GM19395 (cell line): ENCODE measurements at regions not wholly inside any gene's neighbourhood (a gene's known extent, or its start where the extent isn't known, plus 50 kb on each side); places are given as distances from the start of the nearest gene placed in this dataset.
A peak's percentile ranks its signal among the peaks of the same experiment; 100 is the strongest.

Experiments
- ATAC-seq: cut with Tn5 transposase; IDR thresholded peaks from one replicate; pipeline ENCODE4 v1.9.1; 2021; ENCODE audit warnings: mild to moderate bottlenecking, moderate library complexity; ENCODE audit not compliant: unreplicated experiment

GRCh38 chr2:9106338-9107167, 100.1 kb upstream of the ASAP2 start:
- no peak for ATAC-seq

GRCh38 chr2:9105601-9106337, 100.8 kb upstream of the ASAP2 start:
- no peak for ATAC-seq

- no peak for ATAC-seq
Measured at GRCh38 chr2:9103663-9104277, 100.3 kb upstream of the MBOAT2 start.

GRCh38 chr2:9102861-9103662, 99.6 kb upstream of the MBOAT2 start:
- ATAC-seq: no peak

GRCh38 chr2:9101763-9102425, 98.4 kb upstream of the MBOAT2 start:
- ATAC-seq: no peak

- peak; percentile 52 for ATAC-seq
Measured at GRCh38 chr2:9100080-9100876, 96.8 kb upstream of the MBOAT2 start.

GRCh38 chr2:9099341-9099751, 95.9 kb upstream of the MBOAT2 start:
- ATAC-seq: peak; percentile 74

GRCh38 chr2:9097892-9098291, 94.4 kb upstream of the MBOAT2 start:
- ATAC-seq: no peak

- ATAC-seq: no peak
Measured at GRCh38 chr2:9097239-9097638, 93.8 kb upstream of the MBOAT2 start.

- ATAC-seq: no peak
Measured at GRCh38 chr2:9096761-9097160, 93.3 kb upstream of the MBOAT2 start.

GRCh38 chr2:9095690-9096089, 92.2 kb upstream of the MBOAT2 start:
- ATAC-seq: no peak

GRCh38 chr2:9095226-9095625, 91.7 kb upstream of the MBOAT2 start:
- ATAC-seq: no peak

GRCh38 chr2:9094117-9094516, 90.6 kb upstream of the MBOAT2 start:
- no peak for ATAC-seq

- no peak for ATAC-seq
Measured at GRCh38 chr2:9093324-9093723, 89.8 kb upstream of the MBOAT2 start.

GRCh38 chr2:9092383-9093282, 89.1 kb upstream of the MBOAT2 start:
- ATAC-seq: peak; percentile 92

- peak; percentile 4 for ATAC-seq
Measured at GRCh38 chr2:9091811-9092210, 88.3 kb upstream of the MBOAT2 start.

GRCh38 chr2:9089831-9090230, 86.3 kb upstream of the MBOAT2 start:
- ATAC-seq: no peak

- ATAC-seq: no peak
Measured at GRCh38 chr2:9087121-9087681, 83.7 kb upstream of the MBOAT2 start.
